H9 (cell line): ENCODE measurements at regions not wholly inside any gene's neighbourhood (a gene's known extent, or its start where the extent isn't known, plus 50 kb on each side); places are given as distances from the start of the nearest gene placed in this dataset.

Experiments
- DNase-seq: peaks from one replicate; pipeline ENCODE4 v3.0.0-alpha.2; 2017
- H2AFZ ChIP-seq: one replicate; pipeline ENCODE4 v1.6.1; 2013; ENCODE audit warnings: mild to moderate bottlenecking, low read length, control low read depth, moderate library complexity
- H2AK5ac ChIP-seq: 2 replicates; pipeline ENCODE4 v1.6.1; 2013; ENCODE audit warnings: low read length, control low read depth, mixed read lengths; ENCODE audit not compliant: insufficient read length
- H2BK120ac ChIP-seq: one replicate; pipeline ENCODE4 v1.6.1; 2013; ENCODE audit warnings: low read depth, mild to moderate bottlenecking, low read length, control low read depth, inconsistent platforms; ENCODE audit not compliant: poor library complexity, severe bottlenecking
- H2BK12ac ChIP-seq: 2 replicates; pipeline ENCODE4 v1.6.1; 2013; ENCODE audit warnings: low read length, control low read depth, mixed read lengths, low read depth; ENCODE audit not compliant: insufficient read length
- H2BK15ac ChIP-seq: 2 replicates; pipeline ENCODE4 v1.6.1; 2013; ENCODE audit warnings: low read depth, low read length, control low read depth
- H2BK20ac ChIP-seq: one replicate; pipeline ENCODE4 v1.6.1; 2013; ENCODE audit warnings: low read depth, mild to moderate bottlenecking, low read length, control low read depth, inconsistent platforms; ENCODE audit not compliant: poor library complexity, severe bottlenecking
- H2BK5ac ChIP-seq: 2 replicates; pipeline ENCODE4 v1.6.1; 2013; ENCODE audit warnings: low read length, control low read depth, mixed read lengths; ENCODE audit not compliant: insufficient read length
- H3K14ac ChIP-seq: 2 replicates; pipeline ENCODE4 v1.6.1; 2013; ENCODE audit warnings: low read length, control low read depth; ENCODE audit not compliant: insufficient read depth
- H3K18ac ChIP-seq: 2 replicates; pipeline ENCODE4 v1.6.1; 2013; ENCODE audit warnings: low read depth, mild to moderate bottlenecking, mixed read lengths, low read length, control low read depth; ENCODE audit not compliant: insufficient read length
- H3K23ac ChIP-seq: 2 replicates; pipeline ENCODE4 v1.6.1; 2013; ENCODE audit warnings: low read length, control low read depth, mixed read lengths, low read depth; ENCODE audit not compliant: insufficient read length
- H3K23me2 ChIP-seq: 2 replicates; pipeline ENCODE4 v1.6.1; 2013; ENCODE audit warnings: low read depth, mild to moderate bottlenecking, mixed read lengths, low read length, control low read depth; ENCODE audit not compliant: insufficient read length, poor library complexity, severe bottlenecking
- H3K27ac ChIP-seq: 2 replicates; pipeline ENCODE4 v1.5.1; 2013; ENCODE audit warnings: low read length, control low read depth, mixed read lengths, low read depth; ENCODE audit not compliant: insufficient read length
- H3K27me3 ChIP-seq: 2 replicates; pipeline ENCODE4 v1.6.1; 2013; ENCODE audit warnings: low read length, control low read depth, inconsistent platforms; ENCODE audit not compliant: insufficient read depth
- H3K4ac ChIP-seq: 2 replicates; pipeline ENCODE4 v1.6.1; 2013; ENCODE audit warnings: low read depth, mild to moderate bottlenecking, control low read depth, inconsistent platforms, low read length, moderate library complexity
- H3K4me1 ChIP-seq: 2 replicates; pipeline ENCODE4 v1.6.1; 2013; ENCODE audit warnings: low read length, control low read depth, inconsistent platforms; ENCODE audit not compliant: insufficient read depth
- H3K4me2 ChIP-seq: 2 replicates; pipeline ENCODE4 v1.6.1; 2013; ENCODE audit warnings: low read length, control low read depth, mixed read lengths; ENCODE audit not compliant: insufficient read length, insufficient read depth
- H3K56ac ChIP-seq: 2 replicates; pipeline ENCODE4 v1.6.1; 2013; ENCODE audit warnings: low read depth, mild to moderate bottlenecking, mixed read lengths, low read length, control low read depth; ENCODE audit not compliant: insufficient read length
- H3K79me1 ChIP-seq: 2 replicates; pipeline ENCODE4 v1.6.1; 2013; ENCODE audit warnings: low read depth, mild to moderate bottlenecking, moderate library complexity, low read length, control low read depth, inconsistent platforms; ENCODE audit not compliant: insufficient read depth, poor library complexity, severe bottlenecking
- H3K79me2 ChIP-seq: 2 replicates; pipeline ENCODE4 v1.6.1; 2013; ENCODE audit warnings: low read length, control low read depth, inconsistent platforms; ENCODE audit not compliant: insufficient read depth
- H3K9ac ChIP-seq: 2 replicates; pipeline ENCODE4 v1.6.1; 2013; ENCODE audit warnings: low read length, control low read depth, mixed read lengths; ENCODE audit not compliant: insufficient read length; ENCODE audit errors: extremely low read depth
- H3K9me3 ChIP-seq: one replicate; pipeline ENCODE4 v1.6.1; 2013; ENCODE audit warnings: low read depth, low read length, inconsistent platforms; ENCODE audit not compliant: control insufficient read depth
- H3T11ph ChIP-seq: one replicate; pipeline ENCODE4 v1.6.1; 2013; ENCODE audit warnings: mild to moderate bottlenecking, low read length, control low read depth, inconsistent platforms
- H4K20me1 ChIP-seq: one replicate; pipeline ENCODE4 v1.6.1; 2013; ENCODE audit not compliant: control insufficient read depth, insufficient read length, insufficient read depth
- H4K5ac ChIP-seq: 2 replicates; pipeline ENCODE4 v1.6.1; 2013; ENCODE audit warnings: low read depth, mild to moderate bottlenecking, mixed read lengths, low read length, control low read depth; ENCODE audit not compliant: insufficient read length
- H4K8ac ChIP-seq: replicated peaks from 2 replicates; pipeline ENCODE4 v1.6.1; 2013; ENCODE audit warnings: low read length, control low read depth, mixed read lengths, low read depth; ENCODE audit not compliant: insufficient read length
- H4K91ac ChIP-seq: 2 replicates; pipeline ENCODE4 v1.6.1; 2013; ENCODE audit warnings: low read depth, mild to moderate bottlenecking, moderate library complexity, mixed read lengths, low read length, control low read depth; ENCODE audit not compliant: insufficient read length
- H3K27ac Mint-ChIP-seq, 3 experiments: 2 replicates in 2 of 3; 3 replicates in 1 of 3; pipeline ENCODE4 v1.8.0; 2020 to 2021; ENCODE audit warnings: mixed read lengths in 3 of 3, mild to moderate bottlenecking in 1 of 3, moderate library complexity in 1 of 3
- H3K27me3 Mint-ChIP-seq: 2 replicates; pipeline ENCODE4 v1.8.0; 2021; ENCODE audit warnings: low read depth, mild to moderate bottlenecking, moderate library complexity, mixed read lengths
- H3K36me3 Mint-ChIP-seq, 3 experiments: 2 replicates in 2 of 3; 3 replicates in 1 of 3; pipeline ENCODE4 v1.8.0; 2020 to 2021; ENCODE audit warnings: low read depth in 3 of 3, mixed read lengths in 3 of 3; ENCODE audit not compliant: insufficient read depth in 1 of 3
- H3K4me1 Mint-ChIP-seq, 2 experiments: 2 replicates each; pipeline ENCODE4 v1.8.0; 2020; ENCODE audit warnings: mixed read lengths in 2 of 2
- H3K4me3 Mint-ChIP-seq, 2 experiments: 2 replicates in 1 of 2; 3 replicates in 1 of 2; pipeline ENCODE4 v1.8.0; 2020 to 2021; ENCODE audit warnings: mild to moderate bottlenecking in 2 of 2, mixed read lengths in 2 of 2, moderate library complexity in 1 of 2
- H3K9me3 Mint-ChIP-seq, 2 experiments: 2 replicates in 1 of 2; 3 replicates in 1 of 2; pipeline ENCODE4 v1.8.0; 2020; ENCODE audit warnings: mild to moderate bottlenecking in 2 of 2, mixed read lengths in 2 of 2, moderate library complexity in 1 of 2
- WGBS: extraction: QIAGEN DNeasy Blood & Tissue Kit; methylation state at CpG from one replicate; pipeline ENCODE4 v1.1.7; 2013; ENCODE audit warnings: missing lambda C conversion rate, low lambda C conversion rate, mixed read lengths; ENCODE audit not compliant: insufficient read length; ENCODE audit errors: extremely low coverage; 5-methylcytosine and 5-hydroxymethylcytosine counted together
- TF ChIP-seq, protein P1 (sequence below): fragments of 200-600 bp; sonication (generic); conservative IDR thresholded peaks from 3 replicates; pipeline ENCODE4 v1.8.0; 2021; ENCODE audit warnings: antibody characterized with exemption, mild to moderate bottlenecking

DNA sequence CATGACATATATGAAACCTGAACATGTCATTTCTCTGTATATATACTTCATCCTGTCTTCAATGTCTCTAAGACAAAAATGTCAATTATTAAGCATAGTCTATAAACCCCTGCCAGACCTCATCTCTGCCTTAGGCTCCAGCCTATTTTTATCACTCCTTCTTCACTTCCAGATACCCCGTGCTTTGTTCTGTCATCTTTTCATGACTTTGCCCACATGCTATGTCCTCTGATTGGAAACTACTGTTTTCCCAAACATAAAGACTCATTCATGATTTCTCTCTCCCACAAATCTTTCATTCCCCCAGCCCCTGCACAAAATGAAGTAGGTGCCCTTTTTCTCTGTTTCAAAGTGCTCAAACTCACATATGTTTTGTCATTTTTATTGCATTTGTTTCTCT is 1503.9 kb downstream of the DPP10 start:
- Histone ChIP-seq H3K14ac (no peak overlapping the region), H3K23me2 (no peaks in the 10 kb centered on the region), H3K56ac (no peak overlapping the region), H2BK12ac (no peak overlapping the region), H3K27ac (no peak overlapping the region), H2BK5ac (no peak overlapping the region), H3K4ac (no peak overlapping the region), H3K9me3 (no peaks in the 10 kb centered on the region), H2AK5ac (no peak overlapping the region), H3K27me3 (no peaks in the 10 kb centered on the region), H3K23ac (no peak overlapping the region), H2BK15ac (no peak overlapping the region), H3K9ac (no peak overlapping the region), H4K8ac (no peak overlapping the region), H3T11ph (no peak overlapping the region), H3K79me2 (no peaks in the 10 kb centered on the region), H3K79me1 (no peaks in the 10 kb centered on the region), H4K20me1 (no peaks in the 10 kb centered on the region), H4K91ac (no peak overlapping the region), H3K4me1 (no peaks in the 10 kb centered on the region), H4K5ac (no peak overlapping the region), H2BK20ac (no peak overlapping the region), H3K4me2 (no peak overlapping the region), H3K18ac (no peak overlapping the region), H2AFZ (no peak overlapping the region), H2BK120ac (no peak overlapping the region)
- Mint-ChIP-seq H3K27me3 (peaks cover 2% of the 10 kb centered on the region; the same call in 1 of the 2 replicates), H3K36me3 (peaks cover 0 to 4% (median 0%) of the 10 kb centered on the region in 3 experiments; a peak in 1 of 7 replicates), H3K27ac (no peak overlapping the region), H3K4me1 (no peaks in the 10 kb centered on the region), H3K4me3 (no peak overlapping the region), H3K9me3 (peaks cover 0 to 4% of the 10 kb centered on the region in 2 experiments; a peak in 1 of 5 replicates)
- no peak for DNase-seq
- TF ChIP-seq, protein P1, sequence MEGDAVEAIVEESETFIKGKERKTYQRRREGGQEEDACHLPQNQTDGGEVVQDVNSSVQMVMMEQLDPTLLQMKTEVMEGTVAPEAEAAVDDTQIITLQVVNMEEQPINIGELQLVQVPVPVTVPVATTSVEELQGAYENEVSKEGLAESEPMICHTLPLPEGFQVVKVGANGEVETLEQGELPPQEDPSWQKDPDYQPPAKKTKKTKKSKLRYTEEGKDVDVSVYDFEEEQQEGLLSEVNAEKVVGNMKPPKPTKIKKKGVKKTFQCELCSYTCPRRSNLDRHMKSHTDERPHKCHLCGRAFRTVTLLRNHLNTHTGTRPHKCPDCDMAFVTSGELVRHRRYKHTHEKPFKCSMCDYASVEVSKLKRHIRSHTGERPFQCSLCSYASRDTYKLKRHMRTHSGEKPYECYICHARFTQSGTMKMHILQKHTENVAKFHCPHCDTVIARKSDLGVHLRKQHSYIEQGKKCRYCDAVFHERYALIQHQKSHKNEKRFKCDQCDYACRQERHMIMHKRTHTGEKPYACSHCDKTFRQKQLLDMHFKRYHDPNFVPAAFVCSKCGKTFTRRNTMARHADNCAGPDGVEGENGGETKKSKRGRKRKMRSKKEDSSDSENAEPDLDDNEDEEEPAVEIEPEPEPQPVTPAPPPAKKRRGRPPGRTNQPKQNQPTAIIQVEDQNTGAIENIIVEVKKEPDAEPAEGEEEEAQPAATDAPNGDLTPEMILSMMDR: no peak
- no CpG with 5 or more reads among the region's 1 CpG for WGBS
